HepG2 (cell line): ENCODE measurements at regions not wholly inside any gene's neighbourhood (a gene's known extent, or its start where the extent isn't known, plus 50 kb on each side); places are given as distances from the start of the nearest gene placed in this dataset.

Source experiments
- ATF2 ChIP-seq: sonication (generic); formaldehyde crosslinking; IDR thresholded peaks from 2 replicates; pipeline ENCODE4 v1.4.0; 2020; ENCODE audit warnings: missing genetic modification reagents
- BRD4 ChIP-seq: sonication (generic); formaldehyde crosslinking; IDR thresholded peaks from 2 replicates; pipeline ENCODE4 v1.4.0; 2020; ENCODE audit warnings: missing genetic modification reagents
- MAX ChIP-seq: IDR thresholded peaks from 2 replicates; pipeline ENCODE4 v1.6.1; 2012; ENCODE audit warnings: inconsistent platforms
- MTF1 ChIP-seq: sonication (generic); formaldehyde crosslinking; IDR thresholded peaks from 2 replicates; pipeline ENCODE4 v1.5.0; 2020; ENCODE audit warnings: missing genetic modification reagents
- NFAT5 ChIP-seq: sonication (generic); formaldehyde crosslinking; IDR thresholded peaks from 2 replicates; pipeline ENCODE4 v1.4.0; 2020; ENCODE audit warnings: missing genetic modification reagents
- NR1H2 ChIP-seq: sonication (generic); formaldehyde crosslinking; IDR thresholded peaks from 2 replicates; pipeline ENCODE4 v1.8.1; 2022; ENCODE audit warnings: low read depth, missing genetic modification reagents, borderline replicate concordance
- SNAPC2 ChIP-seq: sonication (generic); formaldehyde crosslinking; IDR thresholded peaks from 2 replicates; pipeline ENCODE4 v1.8.1; 2022; ENCODE audit warnings: mild to moderate bottlenecking, missing genetic modification reagents
- TBX3 ChIP-seq: fragments of 450-650 bp; IDR thresholded peaks from 2 replicates; pipeline ENCODE4 v1.6.1; 2017; ENCODE audit warnings: antibody characterized with exemption, mild to moderate bottlenecking, inconsistent platforms, borderline replicate concordance
- ZBTB3 ChIP-seq: sonication (generic); formaldehyde crosslinking; IDR thresholded peaks from 2 replicates; pipeline ENCODE4 v1.4.0; 2020; ENCODE audit warnings: low read depth, mild to moderate bottlenecking, moderate library complexity, missing genetic modification reagents, borderline replicate concordance
- ZNF24 ChIP-seq: fragments of 450-650 bp; IDR thresholded peaks from 2 replicates; pipeline ENCODE4 v1.6.1; 2017; ENCODE audit warnings: antibody characterized with exemption, mild to moderate bottlenecking
- ZNF326 ChIP-seq: sonication (generic); formaldehyde crosslinking; IDR thresholded peaks from 2 replicates; pipeline ENCODE4 v1.4.0; 2020; ENCODE audit warnings: missing genetic modification reagents, borderline replicate concordance
- ZNF512B ChIP-seq: sonication (generic); formaldehyde crosslinking; IDR thresholded peaks from 2 replicates; pipeline ENCODE4 v1.5.1; 2020; ENCODE audit warnings: missing genetic modification reagents, mild to moderate bottlenecking, borderline replicate concordance
- ZSCAN21 ChIP-seq: sonication (generic); formaldehyde crosslinking; IDR thresholded peaks from 2 replicates; pipeline ENCODE4 v1.8.0; 2022; ENCODE audit warnings: mild to moderate bottlenecking, missing genetic modification reagents, moderate library complexity, borderline replicate concordance

GRCh38 chr1:213371847-213372619 is 321.0 kb downstream of the RPS6KC1 start (continued):
- TF ChIP-seq NFAT5 (CRISPR knock-in tag) (no peak), SNAPC2 (CRISPR knock-in tag) (peak; percentile 94), ZNF512B (CRISPR knock-in tag) (0 out of 2 replicates have a peak, but pooled peaks have one; percentile 32), BRD4 (CRISPR knock-in tag) (peak; percentile 99), MAX (peak; percentile 91), ZBTB3 (peak; percentile 58; the same call in 1 of the 2 replicates), ZNF24 (no peak), MTF1 (CRISPR knock-in tag) (0 out of 2 replicates have a peak, but pooled peaks have one; percentile 58), NR1H2 (CRISPR knock-in tag) (no peak), TBX3 (peak; percentile 70; the same call in 1 of the 2 replicates), ATF2 (CRISPR knock-in tag) (peak; percentile 96), ZNF326 (CRISPR knock-in tag) (no peak), ZSCAN21 (CRISPR knock-in tag) (peak; percentile 61)
